GM18858 (cell line): ENCODE measurements at regions not wholly inside any gene's neighbourhood (a gene's known extent, or its start where the extent isn't known, plus 50 kb on each side); places are given as distances from the start of the nearest gene placed in this dataset.

ENCODE experiments used
- ATAC-seq: cut with Tn5 transposase; IDR thresholded peaks from one replicate; pipeline ENCODE4 v1.9.1; 2021; ENCODE audit not compliant: unreplicated experiment

DNA sequence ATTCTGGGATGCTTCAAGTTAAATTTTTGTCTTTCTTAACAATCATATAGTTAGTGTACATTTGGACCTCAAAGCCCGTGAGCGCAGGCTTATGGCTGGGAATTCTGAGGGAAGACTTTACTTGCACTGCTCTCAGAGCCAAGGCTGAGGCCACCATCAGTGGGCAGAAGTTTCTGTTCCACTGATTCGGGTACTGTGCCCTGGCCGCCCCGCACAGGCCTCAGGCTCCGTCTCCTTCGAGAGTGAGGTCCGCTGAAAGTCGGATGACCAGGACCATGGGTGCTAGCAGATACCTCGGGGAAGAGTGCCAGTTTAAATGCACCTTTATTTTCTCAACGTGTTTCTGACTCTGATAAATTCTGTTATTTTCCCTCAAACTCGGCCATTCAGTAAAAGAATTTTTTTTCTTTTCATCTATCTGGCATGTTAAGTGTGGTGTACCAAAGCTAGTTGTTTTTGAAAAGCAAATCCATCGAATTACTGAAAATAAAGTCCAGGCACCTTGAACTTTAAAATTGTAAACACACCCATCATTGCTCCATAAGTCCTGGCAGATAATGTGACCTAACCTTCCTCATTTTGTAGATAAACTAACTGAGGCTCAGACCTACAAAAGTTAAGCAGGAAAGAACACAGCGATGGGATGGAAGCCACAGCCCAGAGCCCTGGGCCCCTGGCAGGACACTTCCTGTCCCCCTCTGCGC, 126.7 kb downstream of the SOX1 start:
- no peak for ATAC-seq

DNA sequence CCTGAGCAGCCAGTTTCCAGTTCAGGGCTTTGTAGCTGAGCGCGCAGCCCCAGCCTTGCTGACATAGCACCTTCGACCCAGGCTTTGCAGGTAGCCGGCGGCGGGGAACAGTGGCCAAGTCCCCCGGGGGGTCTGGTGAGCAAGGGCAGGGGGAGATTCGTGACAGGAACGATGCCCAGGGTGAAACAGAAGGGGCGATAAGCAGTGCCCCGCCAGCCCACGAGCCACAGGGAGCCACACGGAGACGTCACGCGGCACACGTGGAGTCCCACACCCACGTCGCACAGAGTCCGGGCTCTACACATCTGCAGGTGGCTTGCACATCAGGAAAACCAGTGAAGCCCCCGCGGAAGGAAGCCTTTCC, 127.2 kb downstream of the SOX1 start:
- no peak for ATAC-seq

DNA sequence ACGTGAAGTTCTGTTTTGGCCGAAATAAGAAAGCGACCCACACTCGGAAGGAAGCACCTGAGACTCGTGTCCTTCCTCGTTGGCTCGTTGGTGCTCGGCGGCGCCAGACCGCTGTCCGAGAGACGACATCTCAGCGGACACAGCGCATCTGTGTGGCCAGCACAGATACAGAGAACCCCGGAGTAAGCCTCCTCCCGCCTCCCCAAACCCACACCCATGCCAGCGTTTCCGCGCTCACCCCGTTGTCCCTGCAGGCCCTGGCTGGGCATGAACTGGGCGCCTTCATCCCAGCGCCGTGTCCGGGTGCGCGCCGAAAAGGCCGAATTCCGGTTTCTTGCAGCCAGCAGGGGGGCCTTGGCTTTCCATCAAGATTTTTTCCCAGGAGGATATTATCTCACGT, 127.6 kb downstream of the SOX1 start:
- ATAC-seq, result no peak

DNA sequence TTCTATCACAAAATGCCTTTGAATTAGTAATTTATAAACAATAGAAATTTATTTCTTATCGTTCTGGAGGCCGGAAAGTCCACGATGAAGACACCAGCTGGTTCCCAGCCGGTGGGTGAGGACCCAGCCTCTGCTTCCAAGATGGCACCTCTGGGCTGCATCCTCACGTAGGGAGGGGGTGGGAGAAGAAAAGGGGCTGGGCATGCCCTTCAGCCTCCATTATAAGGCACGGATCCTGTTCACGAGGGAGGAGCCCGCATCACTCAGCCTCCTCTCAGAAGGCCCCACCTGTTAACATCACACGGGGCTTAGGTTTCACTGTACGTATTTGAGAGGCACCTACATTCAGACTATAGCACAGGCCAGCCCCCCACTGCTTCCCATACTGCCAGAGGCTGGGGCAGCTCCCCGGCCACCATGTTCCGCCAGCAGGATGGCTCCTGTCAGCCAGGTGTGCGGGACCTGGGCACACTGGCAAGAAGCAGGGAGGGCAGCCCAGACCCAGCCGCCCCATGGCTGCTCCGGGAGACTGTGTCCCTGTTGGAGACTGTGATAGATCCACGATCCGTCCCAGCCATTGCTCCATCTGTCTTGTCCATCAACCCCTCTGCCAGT, 131.6 kb downstream of the SOX1 start:
- no peak for ATAC-seq

DNA sequence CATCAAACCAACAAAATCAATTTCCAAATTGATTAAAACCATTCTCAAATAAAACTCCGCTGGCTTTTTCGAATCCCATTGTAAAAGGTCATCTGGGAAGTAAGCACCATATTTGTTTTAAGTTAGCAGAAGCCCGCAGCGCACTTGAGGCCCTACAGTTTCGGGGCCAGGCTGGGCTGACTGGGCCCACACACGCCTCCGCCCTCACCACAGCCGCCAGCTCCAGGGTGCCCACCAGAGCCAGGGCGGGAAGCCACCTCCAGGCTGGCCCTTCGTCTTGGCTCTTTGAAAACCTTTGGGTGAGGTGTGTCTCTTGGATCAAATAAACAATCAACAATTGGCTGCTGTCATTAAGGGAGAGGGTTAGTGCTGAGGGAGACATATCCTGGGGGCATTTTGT, 133.3 kb downstream of the SOX1 start:
- no peak for ATAC-seq

DNA sequence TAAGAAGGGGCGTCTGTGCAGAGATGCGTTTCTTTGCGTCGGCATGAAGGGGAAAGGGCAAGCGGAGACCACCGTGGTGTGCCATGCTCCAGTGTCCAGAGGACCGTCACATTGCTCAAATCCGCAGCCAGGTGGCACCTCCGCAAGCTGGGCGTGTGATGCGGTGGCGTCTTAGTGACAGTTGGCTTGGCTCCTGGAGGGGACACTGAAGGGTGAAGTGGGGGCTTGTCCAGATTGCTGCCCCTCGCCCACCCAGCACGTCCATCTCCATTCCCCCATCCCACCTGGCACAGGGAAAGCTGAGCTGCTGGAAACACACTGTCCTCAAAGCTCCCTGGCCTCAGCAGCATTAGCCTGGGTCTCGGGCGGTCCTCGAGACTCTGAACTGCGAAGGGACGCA, 135.3 kb downstream of the SOX1 start:
- ATAC-seq, result no peak

DNA sequence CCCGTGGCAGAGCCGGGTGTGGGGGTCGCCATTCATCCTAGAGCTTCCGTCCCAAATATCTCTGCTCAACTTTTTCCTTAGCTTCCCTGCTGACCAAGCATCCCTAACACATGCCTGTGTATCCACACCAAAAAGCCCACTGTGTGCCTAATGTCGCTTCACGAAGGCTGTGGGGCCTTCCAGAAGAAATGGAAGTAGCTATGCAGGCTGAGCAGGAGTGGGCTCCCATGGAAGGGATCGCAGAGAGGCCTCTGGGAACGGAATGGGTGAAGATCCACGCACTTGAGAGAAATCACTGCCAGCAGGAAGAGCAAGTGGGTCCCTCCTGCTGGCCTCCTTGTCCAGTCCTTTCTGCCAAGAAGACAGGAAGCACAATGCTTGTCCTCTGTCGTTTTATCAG, 136.0 kb downstream of the SOX1 start:
- ATAC-seq, result no peak

DNA sequence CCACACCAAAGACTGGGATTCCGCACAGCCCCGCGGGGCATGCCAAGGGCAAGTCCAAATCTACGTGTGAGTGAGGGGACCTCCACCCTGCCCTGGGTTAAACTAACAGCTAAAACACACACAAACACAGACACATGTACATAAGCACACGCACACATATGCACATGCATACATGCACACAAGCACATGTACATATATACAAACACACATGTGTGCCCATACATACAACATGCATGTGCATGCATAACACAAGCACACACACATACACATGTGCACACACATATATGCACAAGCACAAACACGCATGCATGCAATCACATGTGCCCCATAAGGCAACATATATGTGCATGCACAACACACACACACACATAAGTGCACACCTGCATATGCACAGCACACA, 136.7 kb downstream of the SOX1 start:
- no peak for ATAC-seq

DNA sequence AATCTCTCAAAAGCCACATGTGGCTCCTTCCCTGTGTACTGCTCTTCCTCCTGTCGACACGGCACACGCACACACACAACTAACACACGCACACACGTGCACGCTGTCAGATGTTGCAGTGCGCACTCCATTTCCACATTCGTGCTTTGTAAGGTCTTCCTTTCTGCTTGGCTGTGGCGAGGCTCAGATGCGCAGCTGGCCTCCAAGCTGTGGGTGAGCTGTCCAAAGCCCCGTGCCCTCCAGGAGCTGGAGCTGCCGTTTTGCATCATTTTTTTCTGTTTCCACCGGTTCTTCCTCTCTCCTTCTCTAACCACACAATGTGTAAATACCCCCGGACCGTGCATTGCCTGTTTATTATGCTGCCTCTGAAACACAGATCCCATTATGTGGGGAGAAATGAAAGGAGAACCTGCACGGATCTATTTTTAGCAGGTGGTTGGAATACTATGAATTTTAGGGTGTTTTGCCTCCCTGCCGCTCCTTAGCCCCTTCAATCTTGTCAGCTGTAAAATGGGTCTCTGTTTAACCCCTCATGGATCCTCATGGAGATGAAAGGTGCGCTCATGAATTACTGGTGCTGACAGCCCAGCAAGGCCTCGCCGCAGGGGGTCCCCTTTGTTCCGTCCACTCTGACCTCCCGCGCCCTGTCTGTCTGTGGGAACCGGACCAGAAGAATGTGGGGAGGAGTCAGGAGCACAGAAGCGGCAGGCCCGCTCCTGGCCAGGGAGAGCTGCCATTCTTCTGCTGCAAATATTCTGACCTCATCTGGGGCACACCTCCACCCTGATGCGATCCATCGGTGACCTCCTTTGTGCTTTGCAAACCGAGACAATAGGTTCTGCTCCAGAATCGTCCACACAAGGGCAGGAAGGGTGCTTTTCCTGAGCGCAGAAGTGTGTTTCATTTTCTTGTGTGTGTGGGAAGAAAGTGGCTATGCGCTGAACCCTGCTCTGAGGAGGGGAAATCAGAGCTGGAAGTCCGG, 137.7 kb downstream of the SOX1 start:
- ATAC-seq, result no peak

DNA sequence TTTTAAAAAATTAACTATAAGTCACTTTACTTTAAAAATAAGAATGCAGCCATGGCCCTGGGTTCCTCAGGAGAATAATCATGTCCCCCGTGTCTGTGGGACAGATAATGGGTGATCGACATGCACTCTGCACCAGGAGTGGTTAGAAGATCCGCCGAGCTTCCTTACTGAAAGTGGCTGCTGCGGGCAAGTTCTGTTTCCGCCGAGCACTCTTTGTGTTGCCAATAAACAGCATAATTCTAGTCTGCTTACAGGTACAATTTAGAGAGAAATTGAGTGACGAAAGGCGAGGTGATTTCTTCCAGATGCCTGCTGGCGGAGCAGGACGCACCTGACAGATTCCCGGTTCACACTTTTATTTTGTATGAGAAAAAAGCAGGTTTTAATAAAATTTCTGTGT, 139.0 kb downstream of the SOX1 start:
- ATAC-seq, result no peak

DNA sequence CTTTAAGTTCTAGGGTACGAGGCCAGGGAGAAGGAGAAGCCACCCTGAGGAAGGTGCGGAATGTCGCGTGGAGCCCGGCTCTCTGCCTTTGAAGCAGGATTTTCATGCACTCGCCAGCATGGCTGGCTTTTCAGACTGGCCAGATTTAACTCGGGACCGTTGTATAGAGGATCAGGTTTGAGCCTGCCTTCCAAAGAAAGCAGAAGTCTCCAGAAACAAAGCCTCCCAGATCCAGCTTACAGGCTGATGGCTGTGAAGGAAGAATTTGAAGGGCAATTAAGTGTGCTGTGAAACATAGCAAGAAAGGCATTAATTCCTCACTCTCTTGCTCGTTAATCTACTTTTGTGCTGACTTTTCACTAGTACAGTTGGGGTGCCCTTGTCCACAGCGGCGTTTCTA, 140.2 kb downstream of the SOX1 start:
- ATAC-seq, result no peak

DNA sequence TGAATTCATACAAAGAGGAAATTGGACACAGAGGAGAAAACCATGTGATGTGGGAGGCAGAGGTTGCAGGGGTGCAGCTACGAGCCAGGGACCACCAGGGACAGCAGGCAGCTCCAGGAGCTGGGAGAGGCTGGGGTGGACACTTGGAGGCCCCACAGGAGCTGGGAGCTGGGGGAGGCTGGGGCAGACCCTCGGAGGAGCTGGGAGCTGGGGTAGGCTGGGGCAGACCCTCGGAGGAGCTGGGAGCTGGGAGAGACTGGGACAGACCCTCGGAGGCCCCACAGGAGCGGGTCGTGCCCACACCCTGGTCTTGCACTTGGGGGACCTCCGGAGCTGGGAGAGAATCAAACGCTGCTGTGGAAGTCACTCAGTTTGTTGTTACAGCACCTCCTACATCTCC, 141.7 kb downstream of the SOX1 start:
- no peak for ATAC-seq

DNA sequence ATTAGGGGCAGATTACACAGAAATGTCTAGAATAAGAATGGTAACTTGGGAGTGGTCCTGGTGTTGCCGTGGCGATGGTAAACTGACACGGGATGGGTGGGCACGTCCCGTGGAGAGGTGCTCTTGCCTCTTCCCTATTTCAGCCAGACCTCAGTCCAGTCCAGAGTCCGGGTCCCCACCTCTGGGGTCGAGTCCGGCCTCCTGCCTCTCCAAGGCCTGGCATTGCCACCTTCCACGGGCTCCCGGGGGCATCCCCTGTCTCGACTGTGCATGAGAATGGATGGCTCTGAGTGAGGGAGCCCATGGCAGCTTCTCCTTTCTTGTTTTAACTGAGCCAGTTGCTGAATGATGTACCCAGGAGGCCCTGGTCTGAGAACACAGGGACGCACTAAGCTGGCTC, 142.3 kb downstream of the SOX1 start:
- ATAC-seq, result no peak

DNA sequence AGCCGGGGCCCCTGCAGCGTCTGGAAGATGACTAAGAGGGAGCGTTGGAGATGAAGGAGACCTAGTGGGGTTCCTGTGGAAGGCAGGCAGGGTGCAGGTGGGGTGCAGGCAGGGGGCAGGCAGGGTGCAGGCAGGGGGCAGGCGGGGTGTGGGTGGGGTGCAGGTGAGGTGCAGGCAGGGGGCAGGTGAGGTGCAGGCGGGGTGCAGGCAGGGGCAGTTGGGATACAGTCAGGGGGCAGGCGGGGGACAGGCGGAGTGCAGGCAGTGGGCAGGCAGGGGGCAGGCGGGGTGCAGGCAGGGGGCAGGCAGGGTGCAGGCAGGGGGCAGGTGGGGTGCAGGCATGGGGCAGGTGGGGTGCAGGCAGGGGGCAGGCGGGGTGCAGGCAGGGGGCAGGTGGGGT, 142.8 kb downstream of the SOX1 start:
- ATAC-seq, result no peak

DNA sequence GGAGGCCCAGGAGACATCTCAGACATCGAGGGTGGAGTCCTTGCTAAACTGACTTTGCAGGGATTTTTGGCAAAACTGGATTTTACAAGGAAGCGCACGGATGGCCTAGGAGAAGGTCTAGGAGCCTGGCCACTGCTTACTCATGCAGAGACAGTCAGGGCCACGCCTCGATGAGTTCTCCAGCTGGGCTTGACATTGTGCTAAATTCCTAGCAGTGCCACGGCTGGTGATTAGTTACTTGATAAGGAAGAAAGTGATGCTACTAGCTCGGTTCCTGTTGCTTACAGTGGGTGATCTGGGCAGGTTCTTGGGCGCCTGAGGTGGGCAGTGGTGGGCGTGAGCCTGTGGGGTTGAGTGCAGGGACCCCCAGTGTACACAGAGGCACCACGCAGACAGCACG, 143.4 kb downstream of the SOX1 start:
- ATAC-seq, result no peak

DNA sequence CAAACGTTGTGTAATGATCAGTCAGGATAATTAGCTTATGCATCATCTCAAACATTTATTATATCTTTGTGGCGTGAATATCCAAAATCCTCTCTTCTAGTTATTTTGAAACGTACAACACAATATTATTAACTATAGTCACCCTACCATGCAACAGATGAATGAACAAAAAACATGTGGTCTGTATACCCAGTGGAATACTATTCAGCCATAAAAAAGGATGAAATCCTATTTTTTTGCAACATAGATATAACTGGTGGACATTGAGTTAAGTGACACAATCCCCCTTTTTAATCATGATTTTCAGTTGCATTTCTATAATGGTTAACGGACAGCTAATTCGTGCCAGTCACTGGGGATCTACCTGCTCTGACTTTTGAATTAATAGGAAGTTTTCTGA, 145.6 kb downstream of the SOX1 start:
- ATAC-seq, result no peak

DNA sequence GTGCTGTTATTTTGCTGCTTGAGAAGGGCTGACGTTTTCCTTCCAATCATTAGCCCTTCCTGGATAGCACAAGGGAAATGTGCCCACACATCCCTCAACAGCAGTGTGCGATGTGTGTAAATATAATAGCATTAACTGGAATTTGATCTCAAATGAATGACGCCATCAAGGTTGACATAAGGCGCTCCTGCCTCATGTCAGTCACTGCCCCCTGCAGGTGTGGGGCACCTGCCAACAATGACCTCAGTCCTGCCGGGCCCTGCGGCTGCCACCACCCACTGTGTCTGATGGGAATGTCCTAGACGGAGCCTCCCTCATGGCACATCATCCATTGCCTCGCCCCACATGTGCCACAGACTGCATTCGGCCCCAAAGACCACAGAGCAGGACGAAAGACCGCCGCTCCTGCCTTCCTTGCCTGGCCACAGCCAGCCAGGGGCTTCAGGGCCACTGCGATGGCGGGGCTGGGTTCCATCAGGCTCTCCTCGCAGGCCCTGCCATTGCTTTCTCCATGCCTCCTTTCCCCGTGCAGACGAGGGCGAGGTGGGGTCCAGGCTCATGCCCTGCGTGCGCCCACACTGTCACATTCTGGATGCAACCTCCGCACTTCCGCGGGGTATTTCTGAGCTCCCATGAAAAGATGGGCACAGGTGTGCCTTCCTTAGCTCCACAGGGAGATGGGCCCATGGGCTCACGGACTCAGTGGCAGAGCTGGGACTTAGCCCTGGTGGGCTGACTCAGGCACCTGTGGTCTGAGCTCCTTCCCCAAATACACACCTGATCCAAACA, 146.7 kb downstream of the SOX1 start:
- ATAC-seq, result no peak

DNA sequence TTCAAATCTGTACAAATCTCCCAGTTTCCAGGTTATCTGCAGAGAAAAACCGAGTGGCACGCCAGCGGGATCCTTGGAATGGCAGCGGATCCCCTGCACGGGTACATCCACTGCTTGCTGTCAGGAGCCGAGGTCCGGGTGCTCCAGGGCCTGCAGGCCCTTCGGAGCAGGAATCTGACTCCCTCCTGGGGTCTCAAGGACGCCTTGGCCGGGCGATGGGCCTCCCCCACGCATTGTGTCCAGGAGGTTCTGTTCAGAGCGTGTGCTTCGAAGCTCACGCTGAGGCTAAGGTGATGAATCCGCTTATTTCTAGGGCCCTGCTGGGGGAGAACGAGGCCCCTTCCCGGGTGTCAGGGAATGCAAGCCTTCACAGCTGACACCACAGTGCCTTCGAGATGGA, 148.9 kb downstream of the SOX1 start:
- no peak for ATAC-seq

DNA sequence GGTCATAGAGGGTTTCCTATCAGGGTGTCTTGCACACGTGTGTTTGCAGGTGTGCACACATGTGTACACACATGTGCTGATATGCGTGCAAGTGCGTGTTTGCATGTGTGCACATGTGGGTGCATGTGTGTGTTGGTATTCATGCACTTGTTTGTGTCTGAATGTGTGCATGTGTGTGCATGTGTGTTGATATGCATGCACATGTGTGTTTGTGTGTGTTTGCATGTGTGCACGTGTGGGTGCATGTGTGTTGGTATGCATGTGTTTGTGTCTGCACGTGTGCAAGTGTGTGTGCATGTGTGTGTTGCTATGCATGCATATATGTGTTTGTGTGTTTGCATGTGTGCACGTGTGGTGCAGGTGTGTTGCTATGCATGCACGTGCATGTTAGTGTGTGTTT, 150.5 kb downstream of the SOX1 start:
- no peak for ATAC-seq

DNA sequence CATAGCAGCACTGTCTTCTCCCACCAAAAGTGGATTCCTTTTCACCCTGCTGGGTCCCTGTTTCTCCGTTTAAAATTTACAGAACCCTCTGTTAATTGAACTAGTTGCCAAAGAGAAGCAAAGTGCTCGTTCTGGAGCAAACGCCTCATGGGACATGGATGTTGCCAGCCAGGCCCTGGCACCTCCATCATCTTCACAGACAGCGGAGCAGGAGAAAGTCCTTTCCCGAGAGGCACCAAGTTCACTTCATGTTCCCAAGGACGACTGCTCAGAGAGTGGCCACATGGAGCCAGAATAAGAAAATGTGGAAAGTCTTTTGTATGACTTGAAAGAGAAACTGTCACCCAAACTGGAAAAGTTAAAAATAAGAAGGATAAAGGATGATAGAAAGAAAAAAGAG, 151.5 kb downstream of the SOX1 start:
- no peak for ATAC-seq

DNA sequence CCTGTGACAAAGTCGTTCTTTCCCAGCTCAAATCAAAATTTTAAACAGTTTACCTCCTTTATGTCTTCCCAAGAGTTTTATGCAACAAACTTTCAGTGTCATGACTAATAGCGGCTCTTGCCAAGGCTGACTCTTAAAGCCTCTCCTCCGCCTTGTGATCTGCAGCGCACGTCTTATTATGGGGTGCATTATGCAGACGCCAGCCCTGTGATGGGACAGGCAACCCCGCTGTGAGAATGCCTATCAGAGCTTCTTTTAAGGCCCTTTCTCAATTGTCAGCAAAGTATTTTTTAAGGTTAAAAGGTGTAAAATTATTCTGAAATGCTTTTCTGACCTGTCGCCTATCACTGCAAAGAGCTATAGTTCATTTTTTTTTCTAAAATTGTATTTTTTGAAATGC, 152.8 kb downstream of the SOX1 start:
- no peak for ATAC-seq
